Stimulated activated naive CD8-positive, alpha-beta T cell treated with anti-CD3 and anti-CD28 coated beads, Interleukin-15, amount 100 ng/mL, for 72 hours (primary cell): ENCODE measurements at regions not wholly inside any gene's neighbourhood (a gene's known extent, or its start where the extent isn't known, plus 50 kb on each side); places are given as distances from the start of the nearest gene placed in this dataset.

Source experiments
- ATAC-seq: fragments of 150-1000 bp; cut with Tn5 transposase; 2 replicates; pipeline ENCODE4 v1.10.0; 2021; ENCODE audit warnings: mild to moderate bottlenecking, moderate library complexity
- DNase-seq, 2 donors: peaks; one replicate each; pipeline ENCODE4 v3.0.0; 2021 to 2022
- H3K27ac Mint-ChIP-seq, 2 donors: one replicate each; pipeline ENCODE4 v1.8.0; 2022; ENCODE audit warnings: mild to moderate bottlenecking in 2 of 2, mixed read lengths in 2 of 2, moderate library complexity in 2 of 2
- H3K27me3 Mint-ChIP-seq: one replicate; pipeline ENCODE4 v1.8.0; 2022; ENCODE audit warnings: mixed read lengths
- H3K4me1 Mint-ChIP-seq: one replicate; pipeline ENCODE4 v1.8.0; 2022; ENCODE audit warnings: mild to moderate bottlenecking, mixed read lengths
- H3K4me3 Mint-ChIP-seq, 2 donors: one replicate each; pipeline ENCODE4 v1.8.0; 2022; ENCODE audit warnings: mild to moderate bottlenecking in 2 of 2, mixed read lengths in 2 of 2, moderate library complexity in 1 of 2
- H3K9me3 Mint-ChIP-seq, 2 donors: one replicate each; pipeline ENCODE4 v1.8.0; 2022; ENCODE audit warnings: mixed read lengths in 2 of 2

DNA sequence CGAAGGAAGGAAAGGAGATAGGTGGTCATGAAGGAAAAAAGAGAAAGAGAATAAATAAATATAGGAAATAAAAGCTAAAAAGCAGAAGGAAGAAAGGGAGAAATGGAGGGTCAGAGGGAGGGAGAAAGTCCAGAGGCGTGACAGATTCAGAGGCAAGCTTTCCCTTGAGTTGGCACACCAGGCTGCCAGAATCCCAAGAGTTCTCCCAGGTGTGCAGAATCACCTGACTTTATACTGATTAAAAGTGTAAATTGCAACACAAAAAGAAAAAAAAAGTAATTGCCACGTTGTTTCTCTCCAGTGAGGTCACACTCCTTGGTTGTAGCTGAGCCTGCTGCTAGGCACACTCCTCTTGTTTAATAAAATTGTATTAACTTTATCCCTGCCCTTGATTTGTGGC lies 669.9 kb upstream of the PKN2 start:
- H3K9me3 Mint-ChIP-seq: no peaks in the 10 kb centered on the region
- ATAC-seq: no peak
- no peak for DNase-seq
- no peak overlapping the region for H3K4me3 Mint-ChIP-seq
- H3K27me3 Mint-ChIP-seq: peaks cover 16% of the 10 kb centered on the region
- H3K27ac Mint-ChIP-seq: no peak overlapping the region
- no peaks in the 10 kb centered on the region for H3K4me1 Mint-ChIP-seq

DNA sequence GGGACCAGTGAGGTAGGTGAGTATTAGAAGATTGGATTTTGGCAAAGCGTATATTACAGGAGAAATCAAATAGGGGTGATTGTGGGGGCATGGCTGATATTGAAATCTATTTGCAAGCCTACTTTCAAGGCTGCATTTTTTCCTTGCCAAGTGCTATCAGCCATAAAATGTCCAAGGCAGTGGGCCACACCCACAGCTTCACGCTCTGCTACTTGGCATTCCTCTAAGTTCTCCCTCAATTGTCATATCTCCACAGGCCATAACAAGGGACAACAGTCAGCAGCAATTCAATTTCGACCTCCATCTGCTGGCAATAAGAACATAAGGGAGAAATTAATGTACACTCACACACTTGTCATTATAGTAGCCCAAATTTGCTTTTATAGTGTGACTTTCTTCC lies 667.1 kb upstream of the PKN2 start:
- peaks cover 9% of the 10 kb centered on the region for H3K27me3 Mint-ChIP-seq
- no peak overlapping the region for H3K27ac Mint-ChIP-seq
- ATAC-seq: no peak
- no peak for DNase-seq
- H3K9me3 Mint-ChIP-seq: no peaks in the 10 kb centered on the region
- no peak overlapping the region for H3K4me3 Mint-ChIP-seq
- H3K4me1 Mint-ChIP-seq: no peaks in the 10 kb centered on the region

DNA sequence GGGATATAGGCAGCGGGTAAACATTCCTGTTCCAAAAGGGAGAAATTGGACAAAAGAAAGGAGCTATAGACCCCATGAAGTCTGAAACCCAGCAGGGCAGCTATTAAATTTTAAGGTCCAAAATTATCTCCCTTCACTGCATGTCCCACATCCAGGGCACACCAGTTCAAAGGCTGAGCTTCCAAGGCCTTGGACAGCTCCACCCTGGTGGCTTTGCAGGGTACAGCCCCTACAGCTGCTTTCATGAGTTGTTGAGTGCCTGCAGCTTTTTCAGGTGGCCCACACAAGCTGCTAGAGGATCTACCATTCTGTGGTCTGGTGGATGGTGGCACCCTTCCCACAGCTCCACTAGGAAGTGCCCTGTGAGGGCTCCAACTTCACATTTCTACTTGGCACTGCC lies 662.5 kb upstream of the PKN2 start:
- Mint-ChIP-seq H3K27me3 (peaks cover 4% of the 10 kb centered on the region), H3K4me1 (no peaks in the 10 kb centered on the region), H3K9me3 (no peaks in the 10 kb centered on the region), H3K27ac (no peak overlapping the region), H3K4me3 (no peak overlapping the region)
- ATAC-seq: no peak
- DNase-seq: no peak

- ATAC-seq: no peak
- H3K27me3 Mint-ChIP-seq: peaks cover 6% of the 10 kb centered on the region
- H3K9me3 Mint-ChIP-seq: no peaks in the 10 kb centered on the region
- no peak overlapping the region for H3K4me3 Mint-ChIP-seq
- no peaks in the 10 kb centered on the region for H3K4me1 Mint-ChIP-seq
- H3K27ac Mint-ChIP-seq: no peak overlapping the region
- no peak for DNase-seq
Measured at GRCh38 chr1:88022516-88022915, 661.6 kb upstream of the PKN2 start.

DNA sequence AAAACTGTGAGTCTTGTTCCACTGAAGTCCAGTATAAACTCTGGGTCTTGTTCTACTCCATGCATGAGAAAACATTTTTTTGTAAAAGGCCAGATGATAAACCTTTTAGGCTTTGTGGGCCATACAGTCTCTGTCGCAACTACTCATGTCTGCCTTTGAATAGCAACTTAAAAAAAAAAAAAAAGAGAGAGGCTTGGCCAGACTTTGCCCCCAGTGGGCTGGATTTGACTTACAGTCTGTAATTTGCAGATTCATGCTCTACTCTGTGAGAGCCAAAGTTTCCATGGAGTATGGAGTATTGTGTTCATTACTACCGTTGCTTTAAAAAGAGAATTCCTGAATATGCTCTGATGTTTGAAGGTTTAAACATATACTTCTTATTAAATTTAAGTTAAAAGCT lies 654.9 kb upstream of the PKN2 start:
- H3K9me3 Mint-ChIP-seq: no peaks in the 10 kb centered on the region
- H3K4me1 Mint-ChIP-seq: no peaks in the 10 kb centered on the region
- no peak overlapping the region for H3K4me3 Mint-ChIP-seq
- DNase-seq (no peak), ATAC-seq (no peak)
- no peak overlapping the region for H3K27ac Mint-ChIP-seq
- H3K27me3 Mint-ChIP-seq: peaks cover 34% of the 10 kb centered on the region

- no peak for ATAC-seq
- Mint-ChIP-seq H3K9me3 (no peaks in the 10 kb centered on the region), H3K27ac (no peak overlapping the region), H3K4me1 (no peaks in the 10 kb centered on the region), H3K27me3 (peaks cover 34% of the 10 kb centered on the region), H3K4me3 (no peak overlapping the region)
- DNase-seq: no peak
Measured at GRCh38 chr1:88029899-88030298, 654.2 kb upstream of the PKN2 start.

GRCh38 chr1:88035578-88035977 lies 648.5 kb upstream of the PKN2 start:
- Mint-ChIP-seq H3K27me3 (peaks cover 9% of the 10 kb centered on the region), H3K4me3 (no peak overlapping the region), H3K27ac (no peak overlapping the region), H3K9me3 (peaks cover 0 to 19% of the 10 kb centered on the region in 2 donors), H3K4me1 (no peaks in the 10 kb centered on the region)
- ATAC-seq: no peak
- DNase-seq: no peak

DNA sequence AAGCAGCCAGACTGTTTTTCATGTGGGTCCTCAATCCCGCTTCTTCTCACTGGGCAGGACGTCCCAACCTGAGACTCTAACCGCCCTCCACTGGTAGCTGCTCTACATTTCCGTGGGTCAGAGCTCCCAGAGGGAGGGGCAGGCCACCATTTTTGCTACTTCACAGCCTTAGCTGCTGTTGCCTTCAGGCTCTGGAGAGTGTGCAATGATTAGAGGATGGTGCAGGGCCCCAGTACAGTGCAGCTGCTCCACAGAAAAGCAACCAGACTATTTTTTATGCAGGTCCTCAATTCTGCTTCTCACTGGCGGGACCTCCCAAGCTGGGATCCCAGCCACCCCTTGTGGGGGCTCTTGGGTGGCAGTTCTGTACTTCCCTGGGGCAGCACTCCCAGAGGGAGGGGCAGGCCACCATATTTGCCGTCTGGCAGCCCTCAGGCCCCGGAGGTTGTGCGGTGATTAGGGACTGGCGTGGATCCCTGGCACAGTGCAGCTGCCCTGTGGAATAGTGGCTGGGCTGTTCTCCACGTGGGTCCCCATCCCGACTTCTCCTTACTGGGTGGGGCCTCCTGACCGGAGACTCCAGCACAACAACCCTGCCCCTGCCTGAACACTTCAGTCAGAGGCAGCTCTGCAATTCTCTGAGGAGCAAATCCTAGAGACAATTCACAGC lies 647.6 kb upstream of the PKN2 start:
- no peak overlapping the region for H3K4me3 Mint-ChIP-seq
- H3K27me3 Mint-ChIP-seq: peaks cover 6% of the 10 kb centered on the region
- DNase-seq (no peak), ATAC-seq (peak; percentile 33)
- H3K4me1 Mint-ChIP-seq: no peaks in the 10 kb centered on the region
- peak overlapping the region in 1 of 2 donors; percentile 82 for H3K27ac Mint-ChIP-seq
- H3K9me3 Mint-ChIP-seq: peaks cover 0 to 19% of the 10 kb centered on the region in 2 donors

DNA sequence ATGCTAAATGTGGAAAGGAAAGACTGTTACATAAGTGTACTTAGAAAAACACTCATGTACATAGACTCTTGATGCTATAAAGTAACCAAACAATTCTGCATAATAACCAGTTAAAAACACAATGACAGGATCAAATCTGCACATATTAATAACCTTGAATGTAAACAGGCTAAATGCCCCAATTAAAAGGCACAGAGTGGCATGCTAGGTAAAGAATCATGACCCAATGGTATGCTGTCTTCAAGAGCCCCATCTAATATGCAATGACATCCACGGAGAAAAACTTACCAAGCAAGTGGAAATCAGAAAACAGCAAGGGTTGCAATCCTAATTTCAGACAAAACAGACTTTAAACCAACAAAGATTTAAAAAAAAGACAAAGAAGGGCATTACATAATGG lies 644.8 kb upstream of the PKN2 start:
- no peak overlapping the region for H3K27ac Mint-ChIP-seq
- no peaks in the 10 kb centered on the region for H3K4me1 Mint-ChIP-seq
- DNase-seq (no peak), ATAC-seq (no peak)
- H3K9me3 Mint-ChIP-seq: peaks cover 0 to 19% of the 10 kb centered on the region in 2 donors
- H3K4me3 Mint-ChIP-seq: no peak overlapping the region
- peaks cover 7% of the 10 kb centered on the region for H3K27me3 Mint-ChIP-seq

DNA sequence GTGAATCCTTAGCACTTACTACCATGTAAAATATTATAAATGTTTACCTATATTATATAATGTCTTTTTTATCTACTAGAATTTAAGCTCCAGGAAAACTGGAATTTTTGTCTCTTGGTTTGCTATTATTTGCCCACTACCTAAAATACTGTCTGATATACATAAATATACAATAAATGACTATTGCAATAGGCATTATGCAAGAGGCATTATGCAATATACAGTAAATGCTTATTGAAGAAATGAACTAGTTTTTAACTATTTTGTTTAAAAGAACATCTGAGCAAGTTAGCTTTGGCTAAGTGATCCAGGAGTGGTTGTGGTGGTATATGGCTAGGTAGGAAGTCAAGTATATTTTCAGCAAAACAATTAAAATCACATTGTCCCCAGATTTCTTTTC lies 640.2 kb upstream of the PKN2 start:
- DNase-seq (no peak), ATAC-seq (no peak)
- Mint-ChIP-seq H3K9me3 (peaks cover 0 to 11% of the 10 kb centered on the region in 2 donors), H3K27me3 (peaks cover 13% of the 10 kb centered on the region), H3K4me1 (no peaks in the 10 kb centered on the region), H3K27ac (no peak overlapping the region), H3K4me3 (no peak overlapping the region)

DNA sequence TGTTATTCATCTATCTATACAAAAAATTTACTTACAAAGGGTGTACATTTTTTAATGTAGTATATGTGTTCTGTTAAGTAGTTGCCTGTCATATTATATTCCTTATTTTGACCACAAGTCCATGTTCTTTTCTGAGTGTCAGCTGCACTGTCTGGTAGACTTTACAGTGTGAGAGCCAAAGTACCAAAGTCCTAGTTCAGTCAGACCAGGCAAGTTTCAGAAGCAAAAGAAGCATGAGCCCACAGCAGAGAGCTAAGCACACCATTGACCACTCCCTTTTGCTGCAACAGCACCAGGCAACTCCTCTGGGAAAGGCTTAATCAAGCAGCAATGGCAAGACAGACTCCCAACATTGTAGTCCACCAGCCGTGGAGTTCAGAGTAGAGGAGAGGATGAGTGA lies 631.9 kb upstream of the PKN2 start:
- no peaks in the 10 kb centered on the region for H3K4me1 Mint-ChIP-seq
- ATAC-seq (no peak), DNase-seq (no peak)
- no peaks in the 10 kb centered on the region for H3K9me3 Mint-ChIP-seq
- peaks cover 18% of the 10 kb centered on the region for H3K27me3 Mint-ChIP-seq
- H3K4me3 Mint-ChIP-seq: no peak overlapping the region
- H3K27ac Mint-ChIP-seq: no peak overlapping the region

GRCh38 chr1:88053065-88053464 lies 631.0 kb upstream of the PKN2 start:
- Mint-ChIP-seq H3K9me3 (no peaks in the 10 kb centered on the region), H3K4me1 (no peaks in the 10 kb centered on the region), H3K27ac (no peak overlapping the region), H3K4me3 (no peak overlapping the region), H3K27me3 (peaks cover 15% of the 10 kb centered on the region)
- DNase-seq (no peak), ATAC-seq (no peak)

DNA sequence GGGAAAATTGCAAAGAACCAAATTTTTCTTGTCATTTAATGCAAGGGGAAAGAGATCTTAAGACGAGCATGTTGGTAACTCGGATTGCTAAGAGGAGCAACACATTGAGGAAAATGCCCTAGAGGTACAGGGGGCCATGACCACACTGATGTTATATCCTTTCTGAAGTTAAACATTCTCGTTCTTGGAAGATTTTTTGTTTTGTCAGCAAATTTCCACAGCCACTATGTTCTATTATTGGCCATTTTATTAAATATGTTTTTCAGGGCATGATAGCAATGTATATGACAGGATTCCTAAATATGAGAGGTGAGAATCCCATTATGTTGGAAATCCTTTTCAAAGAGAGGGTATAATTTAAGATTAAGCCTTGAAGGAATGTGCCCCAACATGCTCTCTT lies 627.2 kb upstream of the PKN2 start:
- ATAC-seq (no peak), DNase-seq (no peak)
- no peak overlapping the region for H3K27ac Mint-ChIP-seq
- no peak overlapping the region for H3K4me3 Mint-ChIP-seq
- H3K27me3 Mint-ChIP-seq: peaks cover 9% of the 10 kb centered on the region
- H3K9me3 Mint-ChIP-seq: no peaks in the 10 kb centered on the region
- H3K4me1 Mint-ChIP-seq: no peaks in the 10 kb centered on the region

DNA sequence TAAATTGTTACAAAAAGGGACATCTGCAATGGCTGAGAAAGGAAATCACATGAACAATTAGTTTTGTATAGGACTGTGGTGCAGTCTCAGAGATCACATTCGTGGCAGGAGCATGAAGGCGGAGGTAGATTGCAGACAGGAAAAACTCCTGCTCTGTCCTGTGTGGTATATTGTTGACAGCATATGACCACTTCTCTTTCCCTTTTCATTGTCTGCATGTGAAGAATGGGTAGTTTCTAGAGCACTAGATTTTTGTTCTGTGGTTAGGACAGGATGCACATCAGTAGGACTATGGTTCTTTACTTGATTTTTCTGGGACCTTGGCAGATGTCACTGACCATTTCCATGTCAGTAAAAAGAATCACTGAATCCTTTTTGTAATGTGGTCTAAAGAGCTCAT lies 625.9 kb upstream of the PKN2 start:
- Mint-ChIP-seq H3K9me3 (no peaks in the 10 kb centered on the region), H3K27me3 (no peaks in the 10 kb centered on the region), H3K4me3 (no peak overlapping the region), H3K27ac (no peak overlapping the region), H3K4me1 (no peaks in the 10 kb centered on the region)
- ATAC-seq (no peak), DNase-seq (no peak)

DNA sequence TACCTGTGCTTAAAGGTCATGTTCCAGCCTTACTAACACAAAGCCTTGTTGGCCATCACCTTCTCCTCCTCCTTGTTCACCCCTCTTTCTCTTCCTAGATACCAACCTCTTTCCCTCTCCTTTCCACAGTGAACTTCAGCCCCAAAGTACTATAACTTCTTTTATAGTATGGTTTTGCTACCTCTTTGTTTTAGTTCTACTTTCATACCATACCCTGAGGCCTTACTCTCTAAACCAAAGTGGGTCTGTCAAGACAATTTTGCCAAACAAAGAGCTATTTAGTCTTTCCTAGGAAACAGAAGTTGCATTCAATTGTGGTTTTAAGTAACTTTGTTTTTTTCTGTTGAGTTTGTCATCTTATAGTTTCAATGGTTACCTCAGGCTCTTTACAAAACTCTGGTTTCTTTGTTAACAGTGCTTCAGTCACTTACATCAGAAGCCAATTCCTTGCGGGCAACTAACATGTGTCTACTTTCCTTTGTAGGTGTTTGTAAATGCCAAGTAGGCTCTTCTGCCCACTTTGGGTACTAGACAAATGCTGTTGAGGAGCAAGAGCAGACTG lies 623.9 kb upstream of the PKN2 start:
- Mint-ChIP-seq H3K4me3 (no peak overlapping the region), H3K27me3 (peaks cover 12% of the 10 kb centered on the region), H3K9me3 (no peaks in the 10 kb centered on the region), H3K27ac (no peak overlapping the region), H3K4me1 (no peaks in the 10 kb centered on the region)
- no peak for DNase-seq
- ATAC-seq: no peak

GRCh38 chr1:88060750-88061491 lies 623.2 kb upstream of the PKN2 start:
- H3K27ac Mint-ChIP-seq: peak overlapping the region in 1 of 2 donors; percentile 75
- no peaks in the 10 kb centered on the region for H3K9me3 Mint-ChIP-seq
- peaks cover 12% of the 10 kb centered on the region for H3K27me3 Mint-ChIP-seq
- H3K4me1 Mint-ChIP-seq: no peaks in the 10 kb centered on the region
- no peak overlapping the region for H3K4me3 Mint-ChIP-seq
- no peak for DNase-seq
- no peak for ATAC-seq
